GM12878 (cell line): ENCODE measurements at regions not wholly inside any gene's neighbourhood (a gene's known extent, or its start where the extent isn't known, plus 50 kb on each side); places are given as distances from the start of the nearest gene placed in this dataset.

Source experiments
- ATAC-seq: fragments of 200-7000 bp; cut with Tn5 transposase; 3 replicates; pipeline ENCODE4 v1.9.1; 2020; ENCODE audit warnings: mild to moderate bottlenecking, moderate library complexity
- BruUV-seq: library from RNA; stranded (reverse); fragments of 400-500 nt; replicated peaks from 2 replicates; lab custom pipeline; 2021; lab: Mats Ljungman, UMichigan
- CTCF ChIA-PET: fragments of 300-600 bp; sonication (Branson Sonifier 250); formaldehyde crosslinking; extraction: SDS; loops from one replicate; lab custom pipeline; 2021; ENCODE audit warnings: inconsistent platforms; lab: Yijun Ruan, JAX
- POLR2A ChIA-PET: fragments of 350-600 bp; formaldehyde crosslinking; extraction: SDS; loops from one replicate; lab custom pipeline; 2021; ENCODE audit warnings: inconsistent platforms; lab: Charles Lee
- RAD21 ChIA-PET: fragments of 300-600 bp; sonication (Branson Sonifier 250); formaldehyde crosslinking; loops from one replicate; lab custom pipeline; 2023; ENCODE audit warnings: antibody characterized with exemption; ENCODE audit not compliant: unreplicated experiment; lab: Charles Lee
- SMC1A ChIA-PET: fragments of 300-600 bp; sonication (Branson Sonifier 250); formaldehyde crosslinking; loops from one replicate; lab custom pipeline; 2023; ENCODE audit not compliant: unreplicated experiment, uncharacterized antibody; lab: Charles Lee
- DNase-seq: peaks from one replicate; pipeline ENCODE4 v3.0.0-alpha.2; 2011; ENCODE audit warnings: low read depth, low spot score
- FAIRE-seq: peaks from 3 replicates; lab custom pipeline; 2011; peaks lifted over from hg19 to GRCh38; lab: Jason Lieb, UNC
- H2AFZ ChIP-seq: 2 replicates; pipeline ENCODE4 v1.6.0; 2011; ENCODE audit warnings: low read depth, low read length, control low read depth; ENCODE audit not compliant: control insufficient read depth
- H3K27ac ChIP-seq: 2 replicates; pipeline ENCODE4 v1.5.1; 2011; ENCODE audit warnings: control low read depth; ENCODE audit not compliant: control insufficient read depth, insufficient read depth
- H3K27me3 ChIP-seq, 2 experiments: replicated peaks in 1 of 2; 2 replicates each; pipeline versions ENCODE4 v1.6.0 to v1.6.1; 2011; ENCODE audit warnings: low read length in 1 of 2; ENCODE audit not compliant: control insufficient read depth in 2 of 2, insufficient read depth in 2 of 2
- H3K36me3 ChIP-seq, 2 experiments: 2 replicates each; pipeline ENCODE4 v1.5.1; 2011; ENCODE audit warnings: low read length in 1 of 2; ENCODE audit not compliant: control insufficient read depth in 2 of 2, insufficient read depth in 2 of 2
- H3K4me1 ChIP-seq: 2 replicates; pipeline ENCODE4 v1.6.1; 2011; ENCODE audit warnings: mild to moderate bottlenecking, low read length, moderate library complexity, mixed read lengths; ENCODE audit not compliant: control insufficient read depth, insufficient read depth
- H3K4me2 ChIP-seq: 2 replicates; pipeline ENCODE4 v1.6.0; 2011; ENCODE audit warnings: control low read depth; ENCODE audit not compliant: control insufficient read depth, insufficient read depth
- H3K4me3 ChIP-seq: fragments of 200-600 bp; sonication (generic); 2 replicates; pipeline ENCODE4 v1.5.1; 2016
- H3K79me2 ChIP-seq: 2 replicates; pipeline ENCODE4 v1.6.0; 2011; ENCODE audit warnings: low read length; ENCODE audit not compliant: control insufficient read depth, insufficient read depth
- H3K9ac ChIP-seq: 2 replicates; pipeline ENCODE4 v1.8.0; 2011; ENCODE audit warnings: low read length, control low read depth, mixed read lengths; ENCODE audit not compliant: control insufficient read depth, insufficient read depth
- H3K9me3 ChIP-seq: replicated peaks from 3 replicates; pipeline ENCODE4 v1.5.1; 2011; ENCODE audit warnings: mild to moderate bottlenecking, low read length; ENCODE audit not compliant: control insufficient read depth, insufficient read depth
- H4K20me1 ChIP-seq: 2 replicates; pipeline ENCODE4 v1.6.0; 2011; ENCODE audit not compliant: control insufficient read depth, insufficient read depth
- BCL3 ChIP-seq: IDR thresholded peaks from 2 replicates; pipeline ENCODE4 v1.6.1; 2011; ENCODE audit warnings: borderline replicate concordance, low read depth, mild to moderate bottlenecking, moderate library complexity, low read length; ENCODE audit not compliant: insufficient read depth, poor library complexity, severe bottlenecking
- E2F8 ChIP-seq: fragments of 450-650 bp; IDR thresholded peaks from 2 replicates; pipeline ENCODE4 v1.6.1; 2018; ENCODE audit warnings: mild to moderate bottlenecking, low read depth, moderate library complexity; ENCODE audit not compliant: partially characterized antibody
- IRF3 ChIP-seq: fragments of 450-650 bp; IDR thresholded peaks from 2 replicates; pipeline ENCODE4 v1.6.1; 2014; ENCODE audit warnings: mild to moderate bottlenecking
- IRF4 ChIP-seq: IDR thresholded peaks from 2 replicates; pipeline ENCODE4 v1.6.1; 2011; ENCODE audit warnings: low read depth, low read length
- KDM1A ChIP-seq: fragments of 200-600 bp; sonication (generic); IDR thresholded peaks from 2 replicates; pipeline ENCODE4 v1.6.1; 2016; ENCODE audit warnings: borderline replicate concordance
- NFYB ChIP-seq: IDR thresholded peaks from 2 replicates; pipeline ENCODE4 v1.6.1; 2011; ENCODE audit warnings: low read depth, mild to moderate bottlenecking, low read length, improper control_type of control experiment, moderate library complexity; ENCODE audit not compliant: insufficient read depth
- NRF1 ChIP-seq: conservative IDR thresholded peaks from 2 replicates; pipeline ENCODE4 v1.6.1; 2011; ENCODE audit warnings: mild to moderate bottlenecking, low read depth, low read length, improper control_type of control experiment
- RCOR1 ChIP-seq: conservative IDR thresholded peaks from 2 replicates; pipeline ENCODE4 v1.6.1; 2012; ENCODE audit warnings: low read depth, low read length, improper control_type of control experiment
- STAT1 ChIP-seq: fragments of 450-650 bp; conservative IDR thresholded peaks from 2 replicates; pipeline ENCODE4 v1.6.1; 2014; ENCODE audit warnings: antibody characterized with exemption, mild to moderate bottlenecking
- TCF12 ChIP-seq: IDR thresholded peaks from 2 replicates; pipeline ENCODE4 v1.6.1; 2011; ENCODE audit warnings: low read depth, mild to moderate bottlenecking, low read length
- WRNIP1 ChIP-seq: IDR thresholded peaks from 2 replicates; pipeline ENCODE4 v1.6.1; 2011; ENCODE audit warnings: low read depth, low read length, improper control_type of control experiment, borderline replicate concordance
- ZBTB33 ChIP-seq: fragments of 450-650 bp; IDR thresholded peaks from 2 replicates; pipeline ENCODE4 v1.6.1; 2017; ENCODE audit warnings: mild to moderate bottlenecking
- ZZZ3 ChIP-seq: IDR thresholded peaks from 2 replicates; pipeline ENCODE4 v1.6.1; 2011; ENCODE audit warnings: low read depth; ENCODE audit not compliant: control insufficient read depth, insufficient read length
- WGBS: methylation state at CpG from one replicate; pipeline ENCODE4 v1.1.6; 2016; ENCODE audit warnings: low lambda C conversion rate; ENCODE audit not compliant: insufficient replicate concordance, insufficient coverage; ENCODE audit errors: missing lambda C conversion rate; 5-methylcytosine and 5-hydroxymethylcytosine counted together
- in situ Hi-C: fragments of 300-500 bp; cut with MboI; formaldehyde crosslinking; loops from 9 replicates; pipeline ENCODE4 v1.14.3; 2018; ENCODE audit warnings: mixed read lengths
- intact Hi-C: fragments of 100-400 bp; cut with micrococcal nuclease; formaldehyde crosslinking; loops from one replicate; pipeline ENCODE4 v1.14.2; 2022; ENCODE audit not compliant: unreplicated experiment

GRCh38 chr2:153214337-153214736, 264.2 kb downstream of the RPRM start (continued):
- TF ChIP-seq E2F8 (no peak), IRF4 (no peak), NFYB (no peak), RCOR1 (no peak), IRF3 (no peak), NRF1 (no peak), STAT1 (no peak)

- H2AFZ ChIP-seq = no peak overlapping the region
- no peak overlapping the region for H3K9ac ChIP-seq
- ATAC-seq (peak; percentile 55), DNase-seq (no peak), FAIRE-seq (no peak)
- H3K27ac ChIP-seq = no peak overlapping the region
- ChIA-PET POLR2A (no interaction called here), SMC1A (no interaction called here), RAD21 (no interaction called here), CTCF (no interaction called here)
- no peaks in the 10 kb centered on the region for H3K4me1 ChIP-seq
- no peaks in the 10 kb centered on the region for H3K27me3 ChIP-seq
- no peak overlapping the region for H3K4me3 ChIP-seq
- no peaks in the 10 kb centered on the region for H4K20me1 ChIP-seq
- no peaks in the 10 kb centered on the region for H3K36me3 ChIP-seq
- in situ Hi-C loops (no loop called here), intact Hi-C loops (no loop called here)
- no peaks in the 10 kb centered on the region for H3K79me2 ChIP-seq
- H3K4me2 ChIP-seq = no peak overlapping the region
- BruUV-seq = no TSS peak
- 13% methylated on average over 1 of the region's 1 CpG for WGBS
- H3K9me3 ChIP-seq = no peaks in the 10 kb centered on the region
- TF ChIP-seq TCF12 (no peak), ZBTB33 (no peak), KDM1A (no peak), BCL3 (no peak), ZZZ3 (no peak), WRNIP1 (no peak)
Measured at GRCh38 chr2:153213022-153213421, 265.5 kb downstream of the RPRM start.
